GM18861 (cell line): ENCODE measurements at regions not wholly inside any gene's neighbourhood (a gene's known extent, or its start where the extent isn't known, plus 50 kb on each side); places are given as distances from the start of the nearest gene placed in this dataset.

ENCODE experiments used
- ATAC-seq: cut with Tn5 transposase; IDR thresholded peaks from one replicate; pipeline ENCODE4 v1.9.1; 2021; ENCODE audit not compliant: unreplicated experiment

DNA sequence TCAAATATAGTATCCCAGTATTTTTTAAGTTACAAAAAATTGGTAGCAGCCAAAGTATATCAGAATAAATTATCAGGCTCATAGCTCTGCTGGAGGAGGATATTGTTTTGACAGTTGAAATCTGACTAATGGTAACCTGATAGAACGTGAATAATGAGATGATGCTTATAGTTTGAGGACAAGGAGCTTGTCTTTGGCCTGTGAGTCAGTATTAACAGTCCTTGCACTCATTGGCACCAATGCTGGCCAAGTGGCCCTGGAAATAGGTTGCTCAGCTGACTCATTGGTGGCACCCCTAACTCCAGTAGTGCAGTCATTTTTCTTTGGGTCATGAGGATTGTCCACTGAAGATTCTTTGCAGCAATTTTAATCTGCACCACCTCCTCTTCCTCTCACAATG is 203.3 kb upstream of the JADE1 start:
- ATAC-seq: no peak

DNA sequence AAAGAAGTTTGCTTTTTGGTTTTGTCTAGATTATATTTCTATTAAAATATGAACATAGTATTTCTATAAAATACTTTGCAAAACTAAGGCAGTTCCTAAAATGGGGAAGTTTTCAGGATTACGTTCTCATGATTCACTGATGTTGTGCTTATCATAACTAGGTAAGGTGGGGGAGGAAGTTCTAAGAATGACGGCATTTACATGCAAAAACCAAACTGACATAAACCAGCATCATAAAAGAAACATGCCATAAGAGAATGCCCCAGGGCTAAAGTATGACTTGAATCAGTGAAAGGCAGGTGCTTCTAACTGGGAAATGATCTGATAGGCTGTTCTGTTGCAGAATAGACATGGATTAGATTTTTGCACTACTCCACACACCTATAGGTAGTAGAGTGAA is 204.7 kb upstream of the JADE1 start:
- ATAC-seq: no peak

DNA sequence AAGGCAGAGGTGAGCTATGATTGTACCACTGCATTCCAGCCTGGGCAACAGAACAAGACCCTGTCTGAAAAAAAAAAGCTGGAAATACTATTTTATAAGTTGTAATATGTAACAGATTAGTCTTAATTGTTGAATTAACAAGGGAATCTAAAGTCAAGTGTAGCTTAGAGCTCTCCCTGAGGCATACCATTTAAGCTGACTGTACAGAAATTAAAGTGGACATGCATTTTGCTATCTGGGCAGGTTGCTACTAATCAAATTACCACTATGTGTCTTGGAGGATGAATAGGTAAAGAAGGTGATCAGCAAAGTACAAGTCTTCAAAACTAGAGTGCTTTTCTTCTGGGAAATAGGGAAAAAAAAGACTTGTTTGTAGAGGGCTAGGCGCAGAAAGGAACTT is 205.3 kb upstream of the JADE1 start:
- no peak for ATAC-seq

DNA sequence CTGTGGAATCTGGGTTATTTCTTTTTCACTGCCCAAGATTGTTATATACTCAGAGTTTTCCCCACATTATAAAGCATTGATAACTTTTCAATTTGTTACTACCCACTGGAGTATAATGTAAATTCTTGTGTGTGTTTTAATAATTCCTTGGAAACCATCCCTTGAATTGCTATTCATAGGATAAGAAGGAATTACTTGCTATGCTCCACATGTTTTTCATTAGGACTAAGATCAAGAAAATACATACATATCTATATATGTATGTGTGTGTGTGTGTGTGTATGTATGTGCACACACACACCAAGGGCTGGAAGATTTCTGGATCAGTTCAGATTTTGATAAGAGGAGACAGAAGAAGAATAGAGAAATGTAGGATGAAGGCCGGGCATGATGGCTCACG is 206.4 kb upstream of the JADE1 start:
- no peak for ATAC-seq

DNA sequence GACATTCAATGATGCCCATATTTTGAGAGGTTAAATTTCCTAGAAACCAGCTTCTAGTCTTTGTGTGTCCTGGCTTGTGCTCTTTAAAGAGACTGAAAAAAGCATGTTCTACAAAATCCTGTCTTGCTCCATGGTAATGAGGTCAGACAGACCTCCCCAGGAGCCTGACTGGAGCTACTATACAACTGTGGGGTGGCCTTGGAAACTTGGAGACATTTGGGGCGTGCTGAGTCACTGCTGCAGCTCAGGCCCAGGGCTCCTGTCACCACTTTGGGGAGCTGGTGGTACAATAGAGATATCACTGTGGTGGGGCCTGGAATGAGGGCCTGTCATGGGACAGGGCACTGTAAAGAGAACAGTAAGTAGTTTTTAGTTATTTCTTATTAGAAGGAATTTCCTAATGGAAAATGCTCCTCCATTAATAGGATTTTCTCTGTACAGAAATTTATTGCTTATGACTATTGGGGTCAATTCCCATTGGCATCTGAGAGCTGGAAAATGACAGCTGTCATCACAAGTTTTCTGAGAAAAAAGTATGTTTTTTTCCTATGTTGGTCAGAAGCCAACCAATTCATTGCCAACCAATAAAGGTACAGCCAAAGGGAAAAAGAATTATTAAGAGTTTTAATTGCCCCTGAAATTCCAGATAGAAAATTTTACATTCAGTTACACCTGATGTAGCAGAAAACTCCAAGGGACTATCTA is 207.4 kb upstream of the JADE1 start:
- ATAC-seq: no peak

DNA sequence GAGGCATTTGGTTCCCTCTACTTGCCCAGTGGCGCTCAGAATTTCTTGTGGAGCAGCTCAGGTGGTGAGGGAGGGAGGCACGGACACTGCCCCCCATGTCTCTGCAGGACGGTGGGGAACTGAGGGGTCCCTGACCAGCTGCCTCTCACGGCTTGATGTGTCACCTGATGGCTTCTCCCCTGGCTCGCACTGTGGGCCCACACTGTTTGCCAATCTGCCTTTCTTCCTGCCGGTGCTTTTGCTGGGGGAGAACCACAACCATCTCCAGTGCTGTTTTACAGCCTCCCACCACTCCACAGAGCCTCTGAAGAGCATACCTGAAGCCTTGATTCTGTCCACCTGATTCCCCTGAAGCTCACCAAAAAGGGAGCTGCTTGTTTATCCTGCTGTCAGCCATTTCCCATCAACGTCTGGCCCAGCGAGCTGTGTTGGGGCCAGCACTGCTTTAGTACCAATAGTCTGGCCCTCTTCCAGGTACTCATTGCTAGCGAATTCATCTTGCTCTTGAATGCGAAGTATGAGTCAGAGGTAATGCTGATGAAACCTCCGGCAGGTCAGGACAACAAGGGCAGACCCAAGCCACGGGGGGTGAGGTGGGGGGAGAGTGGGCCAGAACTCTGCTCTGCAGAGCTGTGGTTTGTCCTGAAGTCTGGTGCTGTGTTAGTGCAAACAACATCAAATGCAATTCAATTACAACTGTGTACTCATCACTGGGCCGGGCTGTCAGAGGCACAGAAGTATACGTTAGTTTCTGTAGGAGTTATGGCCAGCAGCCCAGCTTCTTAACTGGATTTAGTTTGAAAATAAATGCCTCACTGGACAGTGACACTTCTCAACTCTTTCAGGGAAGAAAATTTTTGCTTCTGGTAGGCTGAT is 208.3 kb upstream of the JADE1 start:
- ATAC-seq: no peak

DNA sequence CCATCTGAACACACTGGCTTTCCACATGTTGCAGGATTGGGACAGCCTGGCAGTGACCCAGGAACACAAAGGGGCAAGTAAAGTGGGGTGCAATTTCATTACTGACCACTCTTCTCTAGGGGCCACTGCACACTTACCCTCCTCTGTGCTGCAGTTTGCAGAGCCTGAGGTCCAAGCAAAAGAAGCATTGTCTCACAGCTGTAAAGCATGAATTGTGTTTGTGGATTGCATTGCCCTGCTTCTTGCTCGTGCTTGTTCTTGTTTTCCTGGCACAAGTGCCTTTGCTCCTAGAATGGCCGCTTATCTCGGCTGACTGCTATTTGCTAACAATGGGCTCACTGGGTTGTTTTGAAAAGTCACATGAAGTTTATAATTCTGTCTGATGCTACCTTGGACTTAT is 209.1 kb upstream of the JADE1 start:
- ATAC-seq: no peak

DNA sequence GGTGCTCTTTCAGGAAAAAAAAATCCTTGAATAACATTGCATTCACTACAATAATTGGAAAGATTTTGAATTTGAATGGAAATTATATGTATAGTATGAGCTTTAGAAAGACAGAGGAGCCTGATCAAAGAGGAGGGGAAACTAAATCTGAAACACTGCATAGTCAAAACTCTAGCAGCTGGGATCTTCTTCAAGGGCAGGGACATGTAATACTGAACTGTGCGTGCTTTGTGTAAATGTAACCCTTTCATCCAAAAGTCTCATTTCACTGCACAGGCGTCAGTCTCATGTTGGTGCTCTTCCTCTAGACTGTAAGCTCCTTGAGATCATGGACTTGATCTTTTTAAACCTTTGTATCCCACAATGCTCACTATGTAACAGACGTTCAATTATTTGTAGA is 212.0 kb upstream of the JADE1 start:
- no peak for ATAC-seq

DNA sequence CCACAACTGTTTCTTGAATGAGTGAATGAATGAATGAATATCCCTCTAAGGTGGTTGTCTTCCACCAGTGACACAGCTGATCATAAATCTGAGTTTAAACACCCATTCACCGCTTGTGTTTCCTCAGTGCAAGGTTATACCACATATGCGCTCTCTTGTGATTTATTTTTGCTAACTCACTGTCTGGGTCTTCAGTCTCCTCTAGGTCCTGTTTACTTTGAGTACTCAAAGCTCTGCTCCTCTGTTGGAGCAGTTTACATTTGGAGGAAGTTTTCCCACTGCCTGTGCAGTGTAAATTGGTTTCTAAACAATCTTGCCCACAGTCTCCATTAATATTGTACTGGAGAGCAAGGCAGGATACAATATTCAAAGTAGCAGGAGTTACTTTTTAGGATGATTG is 212.6 kb upstream of the JADE1 start:
- no peak for ATAC-seq

DNA sequence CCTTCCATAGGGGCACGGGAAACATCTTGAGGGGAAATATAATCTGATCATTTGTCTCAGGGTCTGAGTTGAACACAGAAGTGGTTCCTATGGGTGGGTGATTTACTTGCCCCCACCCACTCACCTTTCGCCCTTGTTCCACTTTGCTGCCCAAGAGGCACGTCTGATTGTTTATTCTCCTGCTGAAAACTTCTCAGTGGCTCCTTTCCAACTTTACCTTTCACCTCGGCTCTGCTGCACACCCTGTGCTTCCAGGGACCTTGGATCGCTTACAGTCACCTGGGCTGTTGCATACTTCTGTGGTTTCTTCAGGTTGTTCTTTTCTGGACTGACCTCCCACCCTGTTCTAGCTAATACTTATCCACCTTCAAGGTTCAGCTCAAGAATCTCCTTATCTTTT is 213.4 kb upstream of the JADE1 start:
- no peak for ATAC-seq

DNA sequence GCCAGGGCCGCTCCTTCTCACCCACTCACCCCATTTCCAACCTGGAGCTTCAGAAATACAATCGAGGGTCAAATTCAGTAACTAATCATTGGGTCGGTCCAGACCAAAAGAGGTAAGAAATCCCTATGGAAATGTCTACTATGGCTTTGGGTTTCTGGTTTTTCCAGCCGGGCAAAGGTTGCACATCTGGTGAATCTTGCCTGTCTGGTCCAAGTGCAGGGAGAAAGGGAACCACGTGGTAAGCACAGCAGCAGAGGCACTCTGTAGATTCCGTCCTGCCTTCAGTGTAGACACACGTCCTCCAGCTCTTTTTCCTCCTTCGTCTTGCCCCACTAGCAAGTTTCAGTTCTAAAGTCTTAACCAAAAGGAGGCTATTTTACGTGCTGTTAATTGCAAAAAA is 218.0 kb upstream of the JADE1 start:
- ATAC-seq: no peak

DNA sequence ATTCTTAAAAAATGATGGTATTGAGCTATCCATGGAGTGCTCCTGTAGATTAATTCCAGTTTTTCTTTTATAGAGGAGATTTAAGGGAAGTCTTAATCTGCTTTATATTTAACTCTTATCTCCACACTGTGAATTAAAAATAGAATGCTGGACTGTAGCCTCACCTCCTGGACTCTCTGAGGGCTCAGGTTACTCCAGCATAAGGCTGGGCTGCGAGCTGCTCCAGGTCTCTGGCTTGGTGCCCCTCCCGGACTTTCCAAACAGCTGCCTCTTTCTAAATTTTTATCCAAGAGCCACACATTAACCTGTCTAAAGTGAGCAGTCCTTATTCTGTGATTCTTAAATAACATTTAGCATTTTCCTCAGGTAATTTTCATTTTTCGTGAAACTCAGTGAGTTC is 218.7 kb upstream of the JADE1 start:
- ATAC-seq: no peak

DNA sequence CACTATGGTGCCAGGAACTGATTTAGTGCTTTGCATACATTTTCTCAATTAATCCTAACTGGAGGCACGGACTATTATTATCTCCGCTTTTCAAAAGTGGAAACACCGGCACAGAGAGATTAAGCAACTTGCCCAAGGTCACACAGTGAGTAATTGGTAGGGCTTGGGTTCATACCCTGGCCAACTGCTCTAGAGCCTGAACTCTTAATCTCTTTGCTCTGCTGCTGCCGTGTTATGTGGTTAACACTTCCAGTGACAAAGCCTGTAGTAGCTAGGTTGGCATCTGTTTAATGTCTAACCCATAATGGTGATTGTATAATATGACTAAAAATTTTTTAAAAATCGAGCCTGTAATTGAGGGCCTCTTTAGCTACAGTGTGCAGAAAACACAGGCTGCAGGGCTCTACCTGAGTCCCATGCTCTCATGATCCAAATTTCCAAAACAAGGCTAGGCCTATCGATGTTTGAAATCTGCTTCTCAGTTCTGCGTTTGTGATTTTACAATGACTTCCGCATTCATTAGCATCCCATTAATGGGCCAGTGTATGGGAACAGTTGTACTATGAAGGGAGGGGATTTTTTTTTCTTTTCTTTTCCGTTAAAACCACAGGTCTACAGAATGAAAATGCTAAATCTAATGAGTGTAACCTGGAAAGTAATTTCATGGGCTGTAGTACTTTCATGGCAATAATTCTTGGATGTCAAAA is 219.3 kb upstream of the JADE1 start:
- no peak for ATAC-seq

DNA sequence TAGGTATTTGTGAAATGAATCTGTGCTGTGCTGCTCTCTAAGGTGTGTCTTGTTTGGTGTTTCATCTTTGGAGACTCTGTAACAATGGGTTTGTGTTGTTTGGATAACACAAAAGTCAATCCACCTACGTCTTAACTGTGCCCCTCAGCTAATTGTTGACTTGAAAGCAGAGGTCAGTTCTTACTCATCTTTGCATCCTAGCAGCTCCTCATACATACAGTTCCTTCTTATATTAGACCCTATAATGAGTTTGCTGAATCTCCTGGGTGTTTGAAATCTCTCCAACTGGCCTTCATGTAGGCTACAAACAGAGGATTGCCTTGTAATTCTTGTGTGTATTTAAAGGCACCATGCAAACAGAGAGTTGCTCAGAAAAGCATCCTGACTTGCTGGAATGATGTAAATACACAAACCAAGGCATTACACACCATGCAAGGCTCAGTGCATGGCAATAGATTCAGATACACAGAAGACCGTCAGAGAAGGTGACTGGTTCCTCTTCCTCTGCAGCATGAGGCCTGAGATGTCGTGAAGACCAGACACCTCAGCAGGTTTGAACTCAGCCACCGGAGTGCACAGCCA is 220.0 kb upstream of the JADE1 start:
- ATAC-seq: no peak

DNA sequence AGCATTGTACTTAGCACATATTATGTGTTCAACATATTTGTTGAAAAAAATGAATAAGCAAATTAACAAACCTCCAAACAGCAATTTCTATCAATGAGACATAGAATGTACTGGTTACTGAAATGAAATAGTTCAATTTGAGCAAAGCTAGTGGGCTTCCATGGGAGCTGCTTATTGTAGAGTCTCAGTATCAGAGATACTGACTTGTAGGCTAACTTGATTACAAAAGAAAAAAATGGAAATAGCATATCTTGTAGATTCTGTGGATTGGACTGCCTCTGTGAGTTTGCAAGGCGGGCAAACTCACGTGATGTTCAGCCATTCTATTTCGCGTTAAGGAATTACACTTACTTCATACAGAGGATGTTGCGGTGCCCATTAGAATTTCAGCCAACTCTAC is 222.1 kb upstream of the JADE1 start:
- no peak for ATAC-seq

DNA sequence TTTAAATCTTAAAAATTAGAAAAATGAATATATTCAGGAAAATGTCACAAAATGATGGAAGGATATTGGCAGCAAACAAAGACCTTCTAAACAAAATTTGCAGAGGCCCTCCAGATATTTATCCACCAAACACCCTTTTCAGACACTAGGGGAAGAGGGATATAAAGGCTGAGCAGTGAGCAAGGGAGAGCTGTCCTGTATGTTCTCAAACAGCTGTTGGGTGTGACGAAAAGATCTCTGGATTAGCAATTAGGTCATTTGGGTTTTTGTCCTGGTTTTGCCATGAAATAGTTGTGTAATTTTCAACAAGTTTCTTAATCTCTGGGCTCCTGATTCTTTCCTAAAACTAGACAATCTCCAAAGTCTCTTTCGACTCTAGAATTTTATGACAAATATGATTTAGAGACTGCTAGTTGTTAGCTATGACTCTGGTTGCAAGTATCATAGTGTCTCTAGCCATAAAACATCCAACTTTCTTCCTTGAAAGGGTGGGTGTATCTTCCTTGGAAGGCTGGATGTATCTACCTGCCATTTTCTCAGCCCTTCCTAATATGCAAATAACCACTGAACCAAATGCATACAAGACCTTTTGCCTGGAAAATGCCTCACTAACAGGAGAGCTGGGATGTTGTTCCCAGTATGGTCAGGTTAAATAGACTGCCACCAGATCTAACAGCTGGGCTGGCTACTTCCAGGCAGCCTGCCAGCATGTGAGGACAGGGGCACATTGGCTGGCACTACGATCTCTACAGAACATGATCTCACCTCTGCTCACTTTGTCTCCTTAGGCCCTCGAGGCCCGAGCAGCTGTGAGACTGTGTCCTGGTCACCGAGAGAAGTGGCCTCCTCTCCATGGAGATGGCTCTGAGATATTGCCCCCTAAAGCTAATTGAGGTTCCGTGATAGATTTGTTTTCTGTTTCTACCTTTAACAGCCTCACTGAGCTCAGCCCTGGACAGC is 225.5 kb upstream of the JADE1 start:
- no peak for ATAC-seq

DNA sequence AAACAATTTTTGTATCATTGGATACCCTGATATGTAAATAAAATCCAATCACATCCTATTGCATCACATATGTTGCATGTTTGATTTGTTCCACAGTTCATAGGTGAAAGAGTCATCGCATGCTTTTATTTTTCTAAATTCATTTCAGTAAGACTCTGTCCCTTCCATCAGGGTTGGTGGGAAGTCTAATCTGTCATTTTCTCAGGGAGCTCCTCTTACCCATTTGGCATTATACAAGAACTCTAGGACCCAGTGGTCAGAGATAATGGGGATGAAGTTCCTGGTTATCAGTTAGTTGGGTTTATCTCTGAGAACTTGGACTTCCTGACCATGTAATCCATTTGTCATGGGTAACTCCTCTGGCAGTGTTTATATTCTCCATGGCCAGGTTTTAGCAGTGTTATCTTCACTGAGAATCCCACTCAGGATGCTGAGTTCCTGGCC is 227.1 kb upstream of the JADE1 start:
- no peak for ATAC-seq

DNA sequence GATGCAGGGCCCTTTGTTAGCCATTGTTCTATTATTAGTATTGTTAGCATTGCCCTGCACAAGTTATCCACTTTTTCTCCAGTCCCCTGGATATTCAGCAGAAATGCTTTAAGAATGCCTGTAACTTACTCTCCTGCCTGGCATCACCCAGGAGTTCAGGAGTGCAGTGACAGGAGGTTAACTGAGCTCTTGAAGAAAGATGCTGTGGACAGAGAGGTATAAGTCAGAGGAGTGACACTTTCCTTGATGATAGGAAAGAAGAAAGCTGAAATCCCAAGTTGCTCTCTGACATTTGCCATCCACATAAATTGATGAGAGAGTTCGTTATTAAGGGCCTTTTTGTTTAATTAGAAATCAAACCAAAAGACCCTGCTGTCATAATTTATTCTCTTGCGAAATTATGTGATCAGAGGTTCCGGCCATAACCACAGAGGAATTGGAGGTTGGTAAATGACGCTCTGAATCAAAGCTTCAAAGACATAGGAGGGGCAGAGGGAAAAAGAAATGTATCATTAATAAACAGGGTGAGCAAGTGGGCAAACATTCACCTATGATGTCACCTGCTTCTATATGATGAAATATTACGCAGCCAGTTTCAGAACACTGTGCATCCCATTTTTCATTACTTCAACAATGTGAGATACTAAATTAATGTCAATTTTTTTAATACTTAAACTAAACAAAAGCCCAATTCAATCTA is 230.2 kb upstream of the JADE1 start:
- ATAC-seq: no peak

DNA sequence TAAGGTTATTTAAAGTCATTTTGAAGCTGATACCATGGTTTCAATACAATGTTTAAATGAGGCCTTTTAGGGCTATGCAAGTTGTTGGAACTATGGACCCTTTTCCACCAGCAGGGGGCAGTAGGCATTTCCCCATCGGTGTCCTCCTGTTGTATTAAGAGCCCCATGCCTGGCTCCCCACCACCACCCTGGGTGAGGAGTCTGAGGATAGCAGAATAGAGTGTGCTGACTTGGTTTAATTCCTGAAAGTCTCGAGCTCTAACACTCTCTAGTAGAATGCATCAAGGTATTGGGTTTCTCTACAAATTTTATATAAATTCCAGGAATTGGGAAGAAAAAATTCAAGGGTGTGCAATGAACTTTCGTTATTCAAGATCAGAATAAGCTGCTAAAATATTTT is 234.8 kb upstream of the JADE1 start:
- ATAC-seq: peak; percentile 54
